Transverse colon (tissue), 4 donors: ENCODE measurements at regions not wholly inside any gene's neighbourhood (a gene's known extent, or its start where the extent isn't known, plus 50 kb on each side); places are given as distances from the start of the nearest gene placed in this dataset.

Experiments
- DNase-seq: peaks from one replicate; pipeline ENCODE4 v3.0.0-alpha.2; 2019
- H3K27ac ChIP-seq, 4 donors: fragments of 200-600 bp; sonication (generic); 2 replicates each; pipeline ENCODE4 v1.5.1; 2016 to 2018; ENCODE audit warnings: inconsistent platforms in 4 of 4
- H3K27me3 ChIP-seq: fragments of 200-600 bp; sonication (generic); 2 replicates; pipeline ENCODE4 v1.5.1; 2017; ENCODE audit warnings: inconsistent platforms
- H3K36me3 ChIP-seq, 4 donors: fragments of 200-600 bp; sonication (generic); 2 replicates each; pipeline ENCODE4 v1.5.1; 2017 to 2019; ENCODE audit warnings: inconsistent platforms in 4 of 4
- H3K4me1 ChIP-seq, 4 donors: fragments of 200-600 bp; sonication (generic); 2 replicates each; pipeline ENCODE4 v1.5.1; 2017 to 2020; ENCODE audit warnings: inconsistent platforms in 4 of 4
- H3K4me3 ChIP-seq, 4 donors: fragments of 200-600 bp; sonication (generic); 1 replicate in 1 of 4; 2 replicates in 3 of 4; pipeline versions ENCODE4 v1.5.1 to v1.6.1; 2017 to 2019; ENCODE audit warnings: inconsistent platforms in 4 of 4
- H3K9me3 ChIP-seq, 2 donors: fragments of 200-600 bp; sonication (generic); 2 replicates each; pipeline ENCODE4 v1.5.1; 2017 to 2019; ENCODE audit warnings: inconsistent platforms in 2 of 2
- EP300 ChIP-seq: sonication (generic); formaldehyde crosslinking; IDR thresholded peaks from one replicate; pipeline ENCODE4 v1.6.1; 2017; ENCODE audit warnings: antibody characterized with exemption, low read depth
- POLR2A ChIP-seq: fragments of 450-650 bp; IDR thresholded peaks from one replicate; pipeline ENCODE4 v1.6.1; 2016; ENCODE audit warnings: antibody characterized with exemption, mild to moderate bottlenecking, moderate library complexity
- POLR2AphosphoS5 ChIP-seq, 3 donors: sonication (generic); formaldehyde crosslinking; IDR thresholded peaks; one replicate each; pipeline ENCODE4 v1.6.1; 2016; ENCODE audit warnings: antibody characterized with exemption in 3 of 3
- WGBS, 2 donors: methylation state at CpG; one replicate each; pipeline ENCODE4 v1.1.5; 2018; ENCODE audit warnings: low coverage in 1 of 2; 5-methylcytosine and 5-hydroxymethylcytosine counted together
- in situ Hi-C, 4 donors: fragments of 200-750 bp; cut with MboI; loops; one replicate each; pipeline versions ENCODE4 v1.15.0 to v1.15.1; 2017; ENCODE audit warnings: low sequenced_read_pairs in 3 of 4, low pct_ligation_motif_present in 1 of 4, low pct_unique_long_range_greater_than_20kb in 1 of 4
- intact Hi-C: fragments of 100-400 bp; cut with DNase I; formaldehyde crosslinking; loops from one replicate; pipeline ENCODE4 v1.15.1; 2023; ENCODE audit warnings: low total_unique reads
- TF ChIP-seq, protein P1 (sequence below), 5 experiments: fragments of 200-600 bp in 3 of 5; fragments of 450-650 bp in 2 of 5; sonication (generic) in 3 of 5; IDR thresholded peaks; 1 replicate in 2 of 5; 2 replicates in 3 of 5; pipeline ENCODE4 v1.5.1; 2016 to 2017; ENCODE audit warnings: antibody characterized with exemption in 5 of 5, inconsistent platforms in 3 of 5, mild to moderate bottlenecking in 2 of 5, moderate library complexity in 1 of 5

DNA sequence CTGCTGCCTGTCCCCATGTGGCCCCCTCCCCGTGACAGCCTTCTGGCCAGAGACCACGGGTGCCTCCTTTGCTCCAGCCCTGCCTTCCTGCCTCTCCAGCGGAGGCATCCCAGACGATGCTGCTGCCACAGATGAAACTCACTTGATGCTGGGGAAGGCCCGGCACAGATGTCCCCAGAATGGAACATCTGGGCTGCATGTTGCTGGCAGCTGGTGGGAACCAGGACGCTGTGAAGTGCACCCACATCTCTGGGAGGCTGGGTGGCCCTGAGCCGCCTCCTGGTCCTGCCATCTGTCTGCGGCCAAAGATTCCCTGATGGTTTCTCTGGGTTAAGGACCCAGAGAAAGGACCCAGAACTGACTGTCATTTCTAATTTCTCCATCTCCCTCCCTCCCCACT, 51.9 kb upstream of the PTPRS start:
- no peaks in the 10 kb centered on the region for H3K4me1 ChIP-seq
- peaks cover 70% of the 10 kb centered on the region for H3K27me3 ChIP-seq
- H3K4me3 ChIP-seq = no peak overlapping the region
- intact Hi-C loops (no loop called here), in situ Hi-C loops (no loop called here)
- DNase-seq = no peak
- WGBS, 2 donors = 73% methylated on average over 5 of the region's 8 CpGs; no CpG with 5 or more reads in 1 of the 2 donors
- no peaks in the 10 kb centered on the region for H3K36me3 ChIP-seq
- no peak for TF ChIP-seq EP300
- TF ChIP-seq POLR2A = no peak
- TF ChIP-seq, protein P1, sequence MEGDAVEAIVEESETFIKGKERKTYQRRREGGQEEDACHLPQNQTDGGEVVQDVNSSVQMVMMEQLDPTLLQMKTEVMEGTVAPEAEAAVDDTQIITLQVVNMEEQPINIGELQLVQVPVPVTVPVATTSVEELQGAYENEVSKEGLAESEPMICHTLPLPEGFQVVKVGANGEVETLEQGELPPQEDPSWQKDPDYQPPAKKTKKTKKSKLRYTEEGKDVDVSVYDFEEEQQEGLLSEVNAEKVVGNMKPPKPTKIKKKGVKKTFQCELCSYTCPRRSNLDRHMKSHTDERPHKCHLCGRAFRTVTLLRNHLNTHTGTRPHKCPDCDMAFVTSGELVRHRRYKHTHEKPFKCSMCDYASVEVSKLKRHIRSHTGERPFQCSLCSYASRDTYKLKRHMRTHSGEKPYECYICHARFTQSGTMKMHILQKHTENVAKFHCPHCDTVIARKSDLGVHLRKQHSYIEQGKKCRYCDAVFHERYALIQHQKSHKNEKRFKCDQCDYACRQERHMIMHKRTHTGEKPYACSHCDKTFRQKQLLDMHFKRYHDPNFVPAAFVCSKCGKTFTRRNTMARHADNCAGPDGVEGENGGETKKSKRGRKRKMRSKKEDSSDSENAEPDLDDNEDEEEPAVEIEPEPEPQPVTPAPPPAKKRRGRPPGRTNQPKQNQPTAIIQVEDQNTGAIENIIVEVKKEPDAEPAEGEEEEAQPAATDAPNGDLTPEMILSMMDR (IDR thresholded peaks at IDR 0.05) = no peak
- no peak for TF ChIP-seq POLR2AphosphoS5 (IDR thresholded peaks at IDR 0.05)
- H3K27ac ChIP-seq = no peak overlapping the region
- no peaks in the 10 kb centered on the region for H3K9me3 ChIP-seq

DNA sequence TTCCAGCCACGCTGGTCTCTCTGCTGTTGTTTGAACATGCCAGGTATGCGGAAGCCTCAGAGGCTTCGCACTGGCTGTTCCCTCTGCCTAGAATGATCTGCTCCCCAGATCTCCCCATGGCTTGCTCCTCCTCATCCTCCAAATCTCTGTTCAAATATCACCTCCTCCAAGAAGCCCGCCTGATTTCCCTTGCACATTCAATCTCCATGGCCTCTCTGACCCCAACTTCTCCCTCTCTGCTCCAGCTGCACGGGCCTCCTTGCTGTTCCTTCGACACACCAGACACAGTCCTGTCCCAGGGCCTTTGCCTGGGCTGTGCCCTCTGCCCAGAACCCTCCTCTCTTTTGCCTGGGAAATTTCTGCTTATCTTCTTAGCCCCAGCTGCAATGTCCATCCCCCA, 52.5 kb upstream of the PTPRS start:
- no peak overlapping the region for H3K4me3 ChIP-seq
- H3K9me3 ChIP-seq = no peaks in the 10 kb centered on the region
- no peaks in the 10 kb centered on the region for H3K36me3 ChIP-seq
- peaks cover 69% of the 10 kb centered on the region for H3K27me3 ChIP-seq
- intact Hi-C loops = no loop called here
- H3K4me1 ChIP-seq = no peaks in the 10 kb centered on the region
- TF ChIP-seq POLR2A = no peak
- no peak for TF ChIP-seq EP300
- no peak for TF ChIP-seq POLR2AphosphoS5 (IDR thresholded peaks at IDR 0.05)
- TF ChIP-seq, protein P1 (IDR thresholded peaks at IDR 0.05) = no peak
- in situ Hi-C loops = no loop called here
- H3K27ac ChIP-seq = no peak overlapping the region
- DNase-seq = no peak
- WGBS, 2 donors = 66 to 70% methylated on average over 5 to 6 of the region's 6 CpGs

DNA sequence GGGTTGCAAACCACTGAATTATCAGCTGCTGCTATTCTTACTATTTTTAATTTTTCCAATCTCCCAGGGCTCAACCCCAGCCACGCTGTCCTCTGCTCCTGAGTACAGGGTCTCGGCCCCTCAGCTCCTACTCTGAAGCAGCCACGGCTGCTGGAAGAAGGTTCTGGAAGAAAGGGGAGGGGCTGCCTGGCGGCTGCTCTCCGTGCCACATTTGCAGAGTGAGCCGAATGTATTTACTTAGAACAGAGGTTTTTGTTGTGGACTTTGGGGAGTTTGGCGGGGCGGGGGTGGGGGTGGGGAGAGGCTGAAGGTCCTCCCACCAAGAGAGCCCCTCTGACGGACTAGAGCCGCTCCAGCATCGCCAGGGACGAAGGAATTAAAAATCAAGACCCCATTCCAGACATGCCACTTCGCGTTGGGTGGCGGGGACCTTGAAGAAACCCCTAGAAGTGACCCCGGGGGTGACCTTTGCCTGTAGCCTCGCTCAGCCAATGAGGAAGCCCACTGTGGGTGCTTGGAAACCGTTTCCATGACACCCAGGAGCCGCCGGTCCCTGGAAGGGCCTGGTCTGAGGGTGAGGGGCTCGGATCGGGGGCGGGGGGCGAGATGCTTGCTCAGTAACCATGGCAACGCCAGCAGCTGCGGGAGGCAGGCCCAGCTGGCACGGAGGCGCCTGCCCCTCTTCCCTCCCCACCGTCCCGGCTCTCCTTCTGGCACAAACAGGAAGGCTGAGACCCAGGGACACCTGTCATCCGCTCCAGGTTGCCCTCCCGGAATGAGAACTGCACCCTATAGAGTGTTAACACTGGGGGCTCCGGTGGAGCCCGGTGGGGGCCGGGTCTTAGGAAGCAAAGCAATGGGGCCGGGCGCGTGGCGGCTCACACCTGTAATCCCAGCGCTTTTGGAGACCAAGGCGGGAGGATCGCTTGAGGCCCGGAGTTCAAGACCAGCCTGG, 54.2 kb upstream of the PTPRS start:
- 22 to 50% methylated on average over 1 to 38 of the region's 43 CpGs for WGBS, 2 donors
- Histone ChIP-seq H3K9me3 (no peaks in the 10 kb centered on the region), H3K36me3 (no peaks in the 10 kb centered on the region), H3K27me3 (peaks cover 80% of the 10 kb centered on the region), H3K27ac (no peak overlapping the region), H3K4me3 (no peak overlapping the region), H3K4me1 (no peaks in the 10 kb centered on the region)
- no peak for TF ChIP-seq POLR2A
- TF ChIP-seq, protein P1 (IDR thresholded peaks at IDR 0.05) = no peak
- TF ChIP-seq EP300 = no peak
- no peak for TF ChIP-seq POLR2AphosphoS5 (IDR thresholded peaks at IDR 0.05)
- in situ Hi-C loops (no loop called here), intact Hi-C loops (no loop called here)
- DNase-seq = no peak

DNA sequence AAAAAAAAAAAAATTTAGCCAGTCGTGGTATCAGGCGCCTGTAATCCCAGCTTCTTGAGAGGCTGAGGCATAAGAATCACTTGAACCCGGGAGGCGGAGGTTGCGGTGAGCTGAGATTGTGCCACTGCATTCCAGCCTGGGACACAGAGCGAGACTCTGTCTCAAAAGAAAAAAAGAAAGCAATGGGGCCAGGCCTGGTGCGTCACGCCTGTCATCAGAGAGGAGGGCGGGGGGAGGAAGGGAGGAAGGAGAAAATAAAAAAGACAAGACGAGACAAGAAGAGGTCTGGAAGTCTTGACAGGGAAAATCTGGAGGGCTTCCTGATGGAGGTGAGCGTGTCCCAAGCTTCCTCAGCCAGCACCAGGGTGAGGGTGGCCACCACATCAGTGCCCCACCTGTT, 54.9 kb upstream of the PTPRS start:
- TF ChIP-seq POLR2A (no peak), EP300 (no peak), POLR2AphosphoS5 (IDR thresholded peaks at IDR 0.05) (no peak)
- TF ChIP-seq, protein P1 (IDR thresholded peaks at IDR 0.05) = no peak
- in situ Hi-C loops (no loop called here), intact Hi-C loops (no loop called here)
- DNase-seq = no peak
- WGBS, 2 donors = 23 to 38% methylated on average over 10 to 11 of the region's 11 CpGs
- H3K4me1 ChIP-seq = no peaks in the 10 kb centered on the region
- peaks cover 80% of the 10 kb centered on the region for H3K27me3 ChIP-seq
- no peaks in the 10 kb centered on the region for H3K36me3 ChIP-seq
- no peaks in the 10 kb centered on the region for H3K9me3 ChIP-seq
- H3K4me3 ChIP-seq = no peak overlapping the region
- H3K27ac ChIP-seq = no peak overlapping the region
